ENCODE measurements at regions not wholly inside any gene's neighbourhood (a gene's known extent, or its start where the extent isn't known, plus 50 kb on each side); places are given as distances from the start of the nearest gene placed in this dataset.

- TF ChIP-seq SUZ12 (IDR thresholded peaks at IDR 0.05): no peak
- no peak for TF ChIP-seq ELF4 (IDR thresholded peaks at IDR 0.05)
- TF ChIP-seq FOXM1 (IDR thresholded peaks at IDR 0.05; ENCODE audit: borderline replicate concordance): no peak
- no peak for TF ChIP-seq LEF1 (IDR thresholded peaks at IDR 0.05; ENCODE audit: borderline replicate concordance)
- no peak for TF ChIP-seq HDGF (IDR thresholded peaks at IDR 0.05; ENCODE audit: borderline replicate concordance)
- TF ChIP-seq BHLHE40 (IDR thresholded peaks at IDR 0.05; ENCODE audit: borderline replicate concordance): no peak
These were observed 601.1 kb downstream of the EPHA5 start for GRCh38 chr4:65069177-65069576.
